ENCODE measurements at regions not wholly inside any gene's neighbourhood (a gene's known extent, or its start where the extent isn't known, plus 50 kb on each side); places are given as distances from the start of the nearest gene placed in this dataset.
"Not testable (repeated sequence)": the region's sequence is repeated elsewhere in the genome, so short reads cannot be mapped to it uniquely, and the experiment has no call there.

DNA sequence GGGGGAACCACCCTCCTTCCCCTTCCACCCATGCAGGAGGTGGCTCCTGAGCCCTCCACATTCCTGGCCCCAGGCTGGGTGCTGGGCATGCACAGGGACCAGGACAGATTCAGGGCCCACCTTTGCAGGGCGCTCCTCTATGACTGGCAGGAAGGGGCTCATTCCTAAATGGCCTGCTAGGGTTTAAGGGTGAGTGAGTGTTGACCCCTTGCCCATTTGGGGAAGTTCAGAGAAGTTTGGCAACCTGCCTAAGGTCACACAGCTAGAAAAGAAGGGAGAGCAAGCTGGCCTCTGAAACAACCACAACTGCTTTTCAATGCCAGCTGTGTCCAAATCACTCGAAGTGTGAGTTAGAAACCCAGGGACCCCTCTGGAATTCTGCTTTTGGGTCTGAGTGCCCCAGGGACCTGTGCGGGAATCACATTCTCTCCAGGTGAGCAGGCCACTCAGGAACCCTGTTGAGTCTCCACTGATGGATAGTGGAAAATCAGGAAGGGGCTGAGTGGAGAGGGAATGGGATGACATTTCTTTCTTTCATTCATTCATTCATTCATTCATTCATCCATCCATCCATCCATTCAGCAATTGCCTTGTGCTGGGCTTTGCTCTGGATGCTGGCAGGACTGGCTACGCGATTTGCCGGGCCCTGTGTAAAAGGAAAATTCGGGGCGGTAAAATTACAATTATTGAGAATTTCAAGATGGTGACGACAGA, 191.9 kb downstream of the C9orf50 start:
- no peak for DNase-seq

- DNase-seq = no peak
Measured at GRCh38 chr9:129427149-129427548, 193.8 kb downstream of the C9orf50 start.

DNA sequence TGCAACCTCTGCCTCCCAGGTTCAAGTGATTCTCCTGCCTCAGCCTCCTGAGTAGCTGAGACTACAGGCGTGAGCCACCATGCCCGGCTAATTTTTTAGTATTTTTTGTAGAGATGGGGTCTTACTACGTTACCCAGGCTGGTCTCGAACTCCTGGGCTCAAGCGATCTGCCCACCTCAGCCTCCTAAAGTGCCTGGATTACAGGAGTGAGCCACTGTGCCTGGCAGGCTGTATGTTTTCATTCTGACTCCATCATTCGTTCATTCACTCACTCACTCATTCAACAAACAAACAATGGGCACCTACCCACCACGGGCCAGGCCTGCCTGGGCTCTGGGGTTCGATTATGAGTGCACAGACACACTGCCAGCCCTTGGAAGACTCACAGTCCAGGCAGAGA, 197.1 kb downstream of the C9orf50 start:
- DNase-seq = not testable (repeated sequence)

DNA sequence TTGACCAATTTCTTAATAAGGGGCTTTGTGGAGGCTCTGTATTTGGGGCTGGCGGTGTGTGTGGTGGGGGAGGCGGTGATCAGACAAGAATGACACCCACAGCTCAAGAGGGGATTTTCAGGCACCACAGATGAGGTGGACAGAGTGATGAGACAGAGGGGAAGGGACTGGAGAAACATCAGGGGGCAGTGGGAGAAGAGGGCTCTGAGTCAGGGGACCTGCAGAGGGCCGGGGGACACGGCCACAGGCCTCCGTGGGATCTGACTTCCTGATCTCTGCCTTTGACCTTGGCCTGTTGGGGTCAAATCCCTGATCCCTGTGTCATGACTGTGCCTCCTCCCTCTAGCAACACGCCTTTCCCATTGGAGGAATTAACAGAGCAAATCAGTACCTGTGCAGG, 197.7 kb downstream of the C9orf50 start:
- no peak for DNase-seq

GRCh38 chr9:129422843-129423192, 198.1 kb downstream of the C9orf50 start:
- no peak for DNase-seq

DNA sequence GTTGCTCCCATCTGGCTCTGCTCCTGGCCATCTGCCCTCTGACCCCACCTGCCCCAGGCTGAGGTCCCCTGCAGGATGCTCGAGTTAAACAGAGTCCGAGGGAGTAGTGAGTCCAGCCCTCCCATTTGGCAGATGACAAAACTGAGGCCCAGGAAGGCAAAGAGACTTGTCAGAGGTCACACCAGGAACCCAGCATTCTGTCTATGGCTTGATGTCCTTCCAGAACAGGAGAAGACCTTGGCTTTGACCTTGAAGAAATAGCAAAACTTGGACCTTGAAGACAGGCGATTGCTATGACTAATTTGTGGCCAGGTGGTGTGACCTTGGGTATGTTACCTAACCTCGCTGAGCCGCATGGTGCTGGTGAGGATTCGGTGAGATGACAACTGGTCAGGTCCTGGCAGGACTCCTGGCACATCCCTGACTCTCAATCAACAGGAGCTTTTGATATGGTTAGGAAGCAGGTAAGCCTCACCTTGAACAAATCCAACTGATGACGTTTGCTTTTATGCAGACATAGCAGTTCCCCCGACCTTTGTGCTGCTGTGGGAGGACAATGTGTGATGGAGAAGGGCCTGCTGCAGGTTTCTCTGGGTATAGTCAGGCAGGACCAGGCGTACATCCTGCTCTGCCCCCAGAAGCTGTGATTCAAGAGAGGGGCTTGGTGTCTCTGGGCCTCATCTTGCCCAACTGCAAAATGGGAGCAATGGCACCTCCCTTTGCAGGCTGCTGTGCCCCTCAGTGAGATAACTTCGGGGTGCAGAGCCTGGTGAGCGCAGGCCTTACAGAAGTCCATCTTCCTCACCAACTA, 198.7 kb downstream of the C9orf50 start:
- no peak for DNase-seq

DNA sequence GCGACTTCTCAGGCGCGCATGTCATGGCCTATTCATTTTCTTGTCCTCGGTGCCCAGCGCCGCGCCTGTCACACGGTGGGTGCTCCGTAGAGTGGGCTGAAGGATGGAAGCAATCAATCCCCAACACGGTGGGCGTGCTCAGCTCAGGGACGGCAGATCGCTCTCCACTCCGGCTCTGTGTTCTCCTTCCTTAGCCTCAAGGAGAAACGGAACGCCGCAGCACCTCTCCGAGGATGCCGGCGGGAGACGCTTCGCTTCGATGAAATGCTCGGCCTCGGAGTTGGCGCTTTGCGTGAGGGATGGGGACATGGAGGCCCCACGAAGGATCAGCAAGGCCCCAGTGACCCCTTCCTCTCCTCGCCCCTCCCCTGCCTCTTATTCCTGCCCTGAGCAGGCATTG, 199.5 kb downstream of the C9orf50 start:
- no peak for DNase-seq

- no peak for DNase-seq
Measured at GRCh38 chr9:129420721-129421120, 200.2 kb downstream of the C9orf50 start.

- DNase-seq = no peak
Measured at GRCh38 chr9:129419382-129419899, 201.5 kb downstream of the C9orf50 start.

DNA sequence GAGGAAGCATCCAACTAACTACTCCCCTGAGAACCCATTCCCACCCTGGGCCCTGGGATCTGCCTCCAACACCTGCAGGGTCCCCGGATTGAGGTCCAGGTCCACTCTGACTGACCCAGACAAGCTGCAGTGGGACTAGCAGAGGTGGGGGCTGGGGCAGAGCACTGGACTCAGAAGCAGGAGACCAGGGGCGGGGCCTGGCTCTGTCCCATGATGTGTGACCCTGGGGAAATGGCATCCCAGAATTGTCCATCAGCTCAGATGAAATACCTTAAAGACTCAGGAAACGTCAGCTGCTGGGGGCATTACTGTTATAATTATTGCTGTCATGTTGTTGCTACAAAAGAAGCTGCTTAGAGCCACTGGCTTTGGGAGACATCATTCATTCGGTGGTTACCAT, 202.4 kb downstream of the C9orf50 start:
- DNase-seq = no peak

DNA sequence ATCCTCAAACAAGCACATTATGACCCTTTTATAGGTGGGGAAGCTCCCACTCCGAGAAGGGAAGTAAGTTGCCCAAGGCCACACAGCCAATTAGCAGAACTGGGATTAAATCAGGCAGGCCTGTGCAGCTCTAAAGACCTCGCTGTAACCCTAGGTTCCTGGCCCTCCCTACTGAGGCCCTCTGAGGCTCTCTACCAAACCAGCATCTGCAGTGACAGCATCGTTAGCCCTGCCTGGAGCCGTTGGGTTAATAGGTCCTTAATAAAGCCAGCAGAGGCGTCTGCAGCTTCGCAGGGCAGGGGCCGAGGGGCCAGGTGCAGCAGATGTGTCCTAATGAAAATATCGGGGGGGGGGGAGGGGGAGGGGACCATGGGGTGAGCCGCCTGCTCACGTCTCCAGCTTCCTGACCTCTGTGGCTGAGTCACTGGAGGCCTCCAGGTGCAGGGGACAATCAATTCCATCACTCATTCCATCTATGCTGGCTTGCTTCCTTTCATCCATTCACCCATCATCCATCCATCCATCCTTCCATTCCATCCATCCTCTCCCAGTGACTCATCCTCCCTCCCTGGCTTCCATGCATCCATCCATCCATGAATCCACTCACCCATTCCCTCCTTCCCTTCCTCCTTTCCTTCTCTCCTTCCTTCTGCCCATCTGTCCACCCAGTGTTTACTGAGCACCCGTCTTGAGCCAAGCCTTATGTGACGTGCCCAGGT, 203.9 kb downstream of the C9orf50 start:
- DNase-seq = no peak

DNA sequence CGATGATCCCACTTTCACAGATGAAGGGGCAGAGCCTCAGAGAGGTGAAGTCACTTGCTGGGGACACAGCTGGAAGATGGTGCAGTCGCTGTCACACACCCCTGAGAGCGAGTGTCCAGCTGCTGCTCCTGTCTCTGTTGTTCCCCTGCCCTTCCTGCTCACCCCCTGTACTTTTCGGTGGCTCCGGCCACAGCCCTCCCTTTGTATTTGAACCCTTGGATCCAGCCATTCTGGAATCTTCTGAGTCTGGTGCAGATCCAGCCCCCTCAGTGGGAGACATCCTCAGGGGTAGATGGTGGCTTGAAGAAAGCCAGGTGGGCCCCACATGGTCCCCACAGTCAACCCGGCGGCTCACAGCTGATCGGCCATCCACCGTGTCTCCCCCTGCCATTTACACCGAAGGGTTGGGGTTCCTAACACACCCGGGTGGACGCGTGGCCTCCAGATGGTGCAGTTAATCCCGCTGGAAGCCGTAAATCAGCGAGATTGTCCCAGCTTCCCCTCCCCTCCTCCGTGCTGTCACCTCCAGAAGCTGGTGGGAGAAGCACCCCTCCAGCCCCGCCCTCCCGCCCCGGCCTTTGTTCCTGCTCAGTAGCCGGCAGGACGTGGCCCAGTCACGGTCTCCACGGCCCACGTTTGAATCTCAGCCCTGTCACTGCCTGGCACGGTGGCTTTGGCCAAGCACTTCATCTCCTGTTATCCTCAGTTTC, 204.8 kb downstream of the C9orf50 start:
- no peak for DNase-seq

DNA sequence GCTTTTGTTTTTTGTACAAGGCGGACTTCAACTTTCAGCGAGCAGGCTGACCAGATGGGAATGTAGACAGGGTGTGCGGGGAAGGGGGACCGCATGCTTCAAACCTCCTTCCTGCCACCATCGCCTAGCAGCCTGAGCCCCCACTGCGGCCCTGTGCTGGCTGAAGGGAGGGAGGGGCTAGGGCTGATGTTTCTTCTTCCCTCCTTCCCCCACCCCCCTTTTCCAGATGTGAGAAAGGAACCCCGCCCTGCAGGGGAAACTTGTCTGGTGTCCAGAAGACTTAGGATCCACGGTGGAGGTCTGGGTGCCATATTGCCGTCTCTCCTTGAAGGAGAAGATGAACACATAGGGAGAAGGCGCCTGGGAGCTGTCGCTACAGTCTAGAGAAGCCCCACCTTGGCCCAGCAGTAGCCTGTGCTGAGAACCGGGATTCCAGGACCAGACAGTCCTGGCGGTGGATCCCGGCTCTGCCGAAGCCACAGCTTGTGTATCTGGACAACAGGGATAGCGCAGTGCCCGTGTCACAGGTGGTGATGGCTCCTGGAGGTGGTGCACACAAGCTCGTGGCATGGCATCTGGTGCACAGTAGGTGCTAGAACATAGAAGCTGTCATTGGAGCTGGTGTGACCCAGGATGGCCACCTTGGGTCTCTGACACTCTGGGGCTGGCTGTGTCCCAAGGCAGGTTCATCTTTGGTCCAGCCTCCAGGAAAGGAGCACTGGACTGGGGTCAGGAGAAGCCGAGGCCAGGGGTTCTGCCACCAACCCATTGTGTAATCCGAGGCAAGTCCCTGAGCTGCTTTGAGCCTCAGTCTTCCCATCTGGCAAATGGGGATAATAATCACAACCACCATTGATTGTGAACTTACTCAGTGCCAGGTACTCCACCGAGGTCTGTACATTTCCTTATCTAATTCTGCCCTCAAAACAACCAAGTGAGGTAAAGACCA, 205.6 kb downstream of the C9orf50 start:
- no peak for DNase-seq

DNA sequence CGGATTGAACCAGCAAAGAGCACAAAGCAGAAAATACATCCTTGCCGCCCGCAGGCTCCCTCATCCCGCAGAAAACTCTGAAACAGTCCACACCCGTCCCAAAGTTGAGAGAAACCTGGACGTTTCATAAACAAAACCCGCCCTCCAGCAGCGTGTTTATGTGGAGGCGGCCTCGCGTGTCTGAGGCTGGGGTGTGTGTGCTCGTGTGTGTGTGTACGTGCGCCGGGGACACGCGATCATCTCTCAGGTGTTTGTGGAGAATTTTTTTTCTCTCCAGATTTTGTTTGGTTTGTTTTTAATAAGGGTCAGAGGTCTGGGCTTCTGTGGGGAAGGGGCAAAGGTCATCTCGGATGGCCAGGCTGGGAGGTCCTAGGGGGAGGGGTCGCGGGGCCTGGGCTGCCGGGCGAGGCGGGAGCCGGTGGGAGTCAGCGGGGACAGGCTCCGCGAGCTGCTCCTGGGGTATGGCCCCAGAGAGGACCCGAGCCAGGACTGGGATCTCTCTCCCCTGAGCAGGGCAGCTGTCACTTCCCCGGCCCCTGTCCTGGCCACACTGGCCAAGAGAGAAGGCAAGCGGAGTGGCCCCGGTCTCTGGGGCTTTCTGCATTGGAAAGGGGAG, 206.4 kb downstream of the C9orf50 start:
- DNase-seq = no peak

DNA sequence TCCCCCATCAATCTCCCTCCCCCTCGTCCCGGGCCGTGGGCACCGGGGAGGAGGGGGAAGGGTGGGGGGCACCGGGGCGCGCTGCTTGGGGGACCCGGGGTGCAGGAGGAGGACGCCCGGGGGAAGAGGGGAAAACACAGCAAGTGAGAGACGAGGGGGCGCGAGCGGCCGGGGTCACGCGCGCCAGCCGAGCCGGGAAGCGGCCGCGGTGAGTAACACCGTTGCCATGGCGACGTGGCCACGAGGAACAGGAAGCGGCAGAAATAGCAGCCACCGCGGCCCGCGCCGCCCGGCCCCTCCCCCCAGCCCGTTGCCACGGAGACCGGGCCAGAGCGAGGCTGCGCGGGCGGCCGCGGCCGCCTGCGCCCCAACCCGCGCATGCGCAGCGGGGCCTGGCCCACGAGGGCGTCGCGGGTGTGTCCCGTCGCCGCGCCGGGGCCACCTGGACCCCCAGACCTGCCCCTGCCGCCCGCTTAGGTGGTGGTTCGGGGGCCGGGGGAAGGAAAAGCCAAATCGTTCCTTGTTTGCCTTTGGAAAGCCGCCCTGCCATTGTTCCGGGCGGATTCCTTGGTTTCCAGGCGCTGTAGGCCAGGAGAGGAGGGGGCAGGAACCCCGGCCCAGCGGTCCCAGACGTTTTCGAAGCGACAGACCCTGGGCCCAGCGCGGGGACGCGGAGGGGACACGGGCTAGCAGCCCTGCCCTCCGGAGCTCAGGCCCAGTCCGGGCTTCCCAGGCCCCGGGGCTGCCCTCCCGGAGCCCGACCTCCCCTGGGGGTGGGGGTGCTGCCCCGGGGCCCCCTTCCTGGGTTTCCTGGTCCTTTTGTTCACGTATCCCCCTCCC, 207.1 kb downstream of the C9orf50 start:
- DNase-seq = peak; percentile 89

DNA sequence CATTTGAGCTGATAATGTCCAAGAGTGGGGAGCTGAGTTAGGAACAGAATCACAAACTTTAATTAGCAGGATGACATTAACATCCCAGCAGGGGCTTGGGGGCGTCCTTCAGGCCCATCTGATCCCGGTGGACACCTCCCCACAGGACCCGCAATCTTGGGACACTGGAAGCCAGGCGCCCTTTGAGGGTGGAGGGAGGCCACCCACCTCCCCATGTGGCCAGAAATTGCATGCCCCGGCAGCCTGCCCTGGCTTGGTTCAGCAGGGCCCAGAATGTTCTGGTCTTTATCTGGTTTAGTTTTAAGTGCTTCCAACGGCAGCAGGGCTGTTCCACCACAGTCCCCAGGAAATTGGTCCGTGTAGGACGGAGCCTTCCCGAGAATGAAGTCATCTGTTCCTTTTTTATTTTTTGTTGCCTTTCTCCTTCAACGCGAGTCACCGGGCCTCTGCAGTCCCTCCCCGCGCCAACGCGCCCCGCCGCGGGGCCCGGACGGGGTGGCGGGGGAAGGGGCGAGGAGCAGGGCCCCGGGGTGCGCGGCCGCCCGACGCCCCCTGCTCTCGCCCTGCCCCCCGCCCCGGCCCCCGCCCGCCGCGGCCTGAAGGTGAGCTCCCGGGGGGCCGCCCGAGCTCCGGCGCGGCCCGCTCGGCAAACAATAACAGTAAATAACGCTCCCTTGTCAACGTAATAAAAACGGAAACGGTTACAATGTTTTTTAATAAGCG, 207.9 kb downstream of the C9orf50 start:
- peak; percentile 26 for DNase-seq

DNA sequence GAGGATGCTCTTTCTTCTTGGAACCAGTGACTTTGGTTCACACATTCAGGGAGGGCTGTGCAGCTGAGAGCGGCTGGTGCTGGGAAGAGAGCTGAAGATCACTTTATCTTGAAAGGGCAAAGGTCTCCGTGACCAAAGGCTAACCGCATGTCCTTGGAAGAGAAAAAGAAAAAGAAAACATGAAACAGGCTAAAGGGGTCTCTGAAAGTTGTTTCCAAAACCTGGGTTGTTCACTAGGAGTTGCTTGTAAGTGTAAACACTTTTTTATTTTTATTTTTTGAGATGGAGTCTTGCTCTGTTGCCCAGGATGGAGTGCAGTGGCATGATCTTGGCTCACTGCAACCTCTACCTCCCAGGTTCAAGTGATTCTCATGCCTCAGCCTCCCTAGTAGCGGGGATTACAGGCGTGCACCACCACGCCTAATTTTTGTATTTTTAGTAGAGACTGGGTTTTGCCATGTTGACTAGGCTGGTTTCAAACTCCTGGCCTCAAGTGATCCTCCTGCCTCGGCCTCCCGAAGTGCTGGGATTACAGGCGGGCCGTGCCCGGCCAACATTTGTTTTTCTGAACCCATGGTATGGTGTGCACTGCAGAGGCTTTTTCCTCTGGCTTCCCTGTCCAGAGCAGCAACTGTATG, 208.6 kb downstream of the C9orf50 start:
- not testable (repeated sequence) for DNase-seq

DNA sequence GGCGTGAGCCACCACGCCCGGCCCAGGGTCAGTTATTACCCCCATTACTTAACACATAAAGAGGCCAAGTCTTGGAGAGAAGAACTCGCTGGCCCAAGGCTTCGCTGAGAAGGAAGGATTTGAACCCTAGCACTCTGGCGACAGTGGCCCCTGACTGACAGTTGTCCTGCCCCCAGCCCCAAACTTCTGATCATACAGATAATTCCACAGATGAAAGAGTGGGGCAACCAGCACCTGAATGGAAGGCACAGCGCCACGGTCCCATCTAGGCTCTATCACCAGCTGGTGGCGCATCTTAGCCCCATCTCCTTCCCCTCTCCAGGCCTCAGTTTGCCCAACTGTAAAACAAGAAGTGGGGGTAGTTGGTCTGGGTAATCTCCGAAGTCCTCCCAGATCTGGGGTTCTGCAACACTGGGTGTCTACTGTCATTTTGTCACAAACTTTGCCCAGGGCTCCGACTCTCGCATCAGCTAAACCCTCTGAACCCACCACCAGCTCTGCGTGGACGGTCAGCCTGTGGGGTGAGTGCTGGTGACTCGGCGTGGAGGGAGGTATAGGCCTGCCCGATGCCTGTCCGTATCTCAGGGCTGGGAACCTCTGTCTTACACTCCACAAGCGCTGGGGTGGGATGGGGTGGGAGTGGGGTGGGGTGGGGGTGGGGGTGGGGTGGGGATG, 209.3 kb downstream of the C9orf50 start:
- no peak for DNase-seq

- no peak for DNase-seq
Measured at GRCh38 chr9:129410226-129410625, 210.7 kb downstream of the C9orf50 start.
